H9 (cell line): ENCODE measurements at regions not wholly inside any gene's neighbourhood (a gene's known extent, or its start where the extent isn't known, plus 50 kb on each side); places are given as distances from the start of the nearest gene placed in this dataset.
"Not testable (repeated sequence)": the region's sequence is repeated elsewhere in the genome, so short reads cannot be mapped to it uniquely, and the experiment has no call there.

Source experiments
- DNase-seq: peaks from one replicate; pipeline ENCODE4 v3.0.0-alpha.2; 2017
- H2AFZ ChIP-seq: one replicate; pipeline ENCODE4 v1.6.1; 2013; ENCODE audit warnings: mild to moderate bottlenecking, low read length, control low read depth, moderate library complexity
- H2AK5ac ChIP-seq: 2 replicates; pipeline ENCODE4 v1.6.1; 2013; ENCODE audit warnings: low read length, control low read depth, mixed read lengths; ENCODE audit not compliant: insufficient read length
- H2BK120ac ChIP-seq: one replicate; pipeline ENCODE4 v1.6.1; 2013; ENCODE audit warnings: low read depth, mild to moderate bottlenecking, low read length, control low read depth, inconsistent platforms; ENCODE audit not compliant: poor library complexity, severe bottlenecking
- H2BK12ac ChIP-seq: 2 replicates; pipeline ENCODE4 v1.6.1; 2013; ENCODE audit warnings: low read length, control low read depth, mixed read lengths, low read depth; ENCODE audit not compliant: insufficient read length
- H2BK15ac ChIP-seq: 2 replicates; pipeline ENCODE4 v1.6.1; 2013; ENCODE audit warnings: low read depth, low read length, control low read depth
- H2BK20ac ChIP-seq: one replicate; pipeline ENCODE4 v1.6.1; 2013; ENCODE audit warnings: low read depth, mild to moderate bottlenecking, low read length, control low read depth, inconsistent platforms; ENCODE audit not compliant: poor library complexity, severe bottlenecking
- H2BK5ac ChIP-seq: 2 replicates; pipeline ENCODE4 v1.6.1; 2013; ENCODE audit warnings: low read length, control low read depth, mixed read lengths; ENCODE audit not compliant: insufficient read length
- H3K14ac ChIP-seq: 2 replicates; pipeline ENCODE4 v1.6.1; 2013; ENCODE audit warnings: low read length, control low read depth; ENCODE audit not compliant: insufficient read depth
- H3K18ac ChIP-seq: 2 replicates; pipeline ENCODE4 v1.6.1; 2013; ENCODE audit warnings: low read depth, mild to moderate bottlenecking, mixed read lengths, low read length, control low read depth; ENCODE audit not compliant: insufficient read length
- H3K23ac ChIP-seq: 2 replicates; pipeline ENCODE4 v1.6.1; 2013; ENCODE audit warnings: low read length, control low read depth, mixed read lengths, low read depth; ENCODE audit not compliant: insufficient read length
- H3K23me2 ChIP-seq: 2 replicates; pipeline ENCODE4 v1.6.1; 2013; ENCODE audit warnings: low read depth, mild to moderate bottlenecking, mixed read lengths, low read length, control low read depth; ENCODE audit not compliant: insufficient read length, poor library complexity, severe bottlenecking
- H3K27ac ChIP-seq: 2 replicates; pipeline ENCODE4 v1.5.1; 2013; ENCODE audit warnings: low read length, control low read depth, mixed read lengths, low read depth; ENCODE audit not compliant: insufficient read length
- H3K27me3 ChIP-seq: 2 replicates; pipeline ENCODE4 v1.6.1; 2013; ENCODE audit warnings: low read length, control low read depth, inconsistent platforms; ENCODE audit not compliant: insufficient read depth
- H3K4ac ChIP-seq: 2 replicates; pipeline ENCODE4 v1.6.1; 2013; ENCODE audit warnings: low read depth, mild to moderate bottlenecking, control low read depth, inconsistent platforms, low read length, moderate library complexity
- H3K4me1 ChIP-seq: 2 replicates; pipeline ENCODE4 v1.6.1; 2013; ENCODE audit warnings: low read length, control low read depth, inconsistent platforms; ENCODE audit not compliant: insufficient read depth
- H3K4me2 ChIP-seq: 2 replicates; pipeline ENCODE4 v1.6.1; 2013; ENCODE audit warnings: low read length, control low read depth, mixed read lengths; ENCODE audit not compliant: insufficient read length, insufficient read depth
- H3K56ac ChIP-seq: 2 replicates; pipeline ENCODE4 v1.6.1; 2013; ENCODE audit warnings: low read depth, mild to moderate bottlenecking, mixed read lengths, low read length, control low read depth; ENCODE audit not compliant: insufficient read length
- H3K79me1 ChIP-seq: 2 replicates; pipeline ENCODE4 v1.6.1; 2013; ENCODE audit warnings: low read depth, mild to moderate bottlenecking, moderate library complexity, low read length, control low read depth, inconsistent platforms; ENCODE audit not compliant: insufficient read depth, poor library complexity, severe bottlenecking
- H3K79me2 ChIP-seq: 2 replicates; pipeline ENCODE4 v1.6.1; 2013; ENCODE audit warnings: low read length, control low read depth, inconsistent platforms; ENCODE audit not compliant: insufficient read depth
- H3K9ac ChIP-seq: 2 replicates; pipeline ENCODE4 v1.6.1; 2013; ENCODE audit warnings: low read length, control low read depth, mixed read lengths; ENCODE audit not compliant: insufficient read length; ENCODE audit errors: extremely low read depth
- H3K9me3 ChIP-seq: one replicate; pipeline ENCODE4 v1.6.1; 2013; ENCODE audit warnings: low read depth, low read length, inconsistent platforms; ENCODE audit not compliant: control insufficient read depth
- H3T11ph ChIP-seq: one replicate; pipeline ENCODE4 v1.6.1; 2013; ENCODE audit warnings: mild to moderate bottlenecking, low read length, control low read depth, inconsistent platforms
- H4K20me1 ChIP-seq: one replicate; pipeline ENCODE4 v1.6.1; 2013; ENCODE audit not compliant: control insufficient read depth, insufficient read length, insufficient read depth
- H4K5ac ChIP-seq: 2 replicates; pipeline ENCODE4 v1.6.1; 2013; ENCODE audit warnings: low read depth, mild to moderate bottlenecking, mixed read lengths, low read length, control low read depth; ENCODE audit not compliant: insufficient read length
- H4K8ac ChIP-seq: replicated peaks from 2 replicates; pipeline ENCODE4 v1.6.1; 2013; ENCODE audit warnings: low read length, control low read depth, mixed read lengths, low read depth; ENCODE audit not compliant: insufficient read length
- H4K91ac ChIP-seq: 2 replicates; pipeline ENCODE4 v1.6.1; 2013; ENCODE audit warnings: low read depth, mild to moderate bottlenecking, moderate library complexity, mixed read lengths, low read length, control low read depth; ENCODE audit not compliant: insufficient read length
- H3K27ac Mint-ChIP-seq, 3 experiments: 2 replicates in 2 of 3; 3 replicates in 1 of 3; pipeline ENCODE4 v1.8.0; 2020 to 2021; ENCODE audit warnings: mixed read lengths in 3 of 3, mild to moderate bottlenecking in 1 of 3, moderate library complexity in 1 of 3
- H3K27me3 Mint-ChIP-seq: 2 replicates; pipeline ENCODE4 v1.8.0; 2021; ENCODE audit warnings: low read depth, mild to moderate bottlenecking, moderate library complexity, mixed read lengths
- H3K36me3 Mint-ChIP-seq, 3 experiments: 2 replicates in 2 of 3; 3 replicates in 1 of 3; pipeline ENCODE4 v1.8.0; 2020 to 2021; ENCODE audit warnings: low read depth in 3 of 3, mixed read lengths in 3 of 3; ENCODE audit not compliant: insufficient read depth in 1 of 3
- H3K4me1 Mint-ChIP-seq, 2 experiments: 2 replicates each; pipeline ENCODE4 v1.8.0; 2020; ENCODE audit warnings: mixed read lengths in 2 of 2
- H3K4me3 Mint-ChIP-seq, 2 experiments: 2 replicates in 1 of 2; 3 replicates in 1 of 2; pipeline ENCODE4 v1.8.0; 2020 to 2021; ENCODE audit warnings: mild to moderate bottlenecking in 2 of 2, mixed read lengths in 2 of 2, moderate library complexity in 1 of 2
- H3K9me3 Mint-ChIP-seq, 2 experiments: 2 replicates in 1 of 2; 3 replicates in 1 of 2; pipeline ENCODE4 v1.8.0; 2020; ENCODE audit warnings: mild to moderate bottlenecking in 2 of 2, mixed read lengths in 2 of 2, moderate library complexity in 1 of 2
- WGBS: extraction: QIAGEN DNeasy Blood & Tissue Kit; methylation state at CpG from one replicate; pipeline ENCODE4 v1.1.7; 2013; ENCODE audit warnings: missing lambda C conversion rate, low lambda C conversion rate, mixed read lengths; ENCODE audit not compliant: insufficient read length; ENCODE audit errors: extremely low coverage; 5-methylcytosine and 5-hydroxymethylcytosine counted together

GRCh38 chr1:829932-830331 lies 93.8 kb upstream of the SAMD11 start:
- not testable (repeated sequence) for H2BK120ac ChIP-seq, DNase-seq, H3K9me3 ChIP-seq, H3K27ac Mint-ChIP-seq, H3K4ac ChIP-seq, H2AFZ ChIP-seq, H3K18ac ChIP-seq, H3K36me3 Mint-ChIP-seq, H3K79me1 ChIP-seq, H3K23ac ChIP-seq, H3K4me1 ChIP-seq, H3K4me3 Mint-ChIP-seq, H3T11ph ChIP-seq, H2BK5ac ChIP-seq, H2BK20ac ChIP-seq, H3K56ac ChIP-seq, H4K8ac ChIP-seq, H3K4me2 ChIP-seq, H2AK5ac ChIP-seq, H4K91ac ChIP-seq, H3K79me2 ChIP-seq, H4K5ac ChIP-seq, H2BK15ac ChIP-seq, H3K9me3 Mint-ChIP-seq, H3K14ac ChIP-seq, H3K27me3 ChIP-seq, H3K9ac ChIP-seq, H2BK12ac ChIP-seq, H4K20me1 ChIP-seq, H3K4me1 Mint-ChIP-seq, H3K27me3 Mint-ChIP-seq, H3K23me2 ChIP-seq, H3K27ac ChIP-seq
- WGBS = no CpG with 5 or more reads among the region's 5 CpGs

- not testable (repeated sequence) for H2BK5ac ChIP-seq, H3K9ac ChIP-seq, H3K4me1 Mint-ChIP-seq, H3K4me3 Mint-ChIP-seq, H4K8ac ChIP-seq, H4K5ac ChIP-seq, H3K36me3 Mint-ChIP-seq, H3K27ac Mint-ChIP-seq, H2AFZ ChIP-seq, H3K79me1 ChIP-seq, H3K56ac ChIP-seq, H3K23ac ChIP-seq, H3K9me3 ChIP-seq, H2AK5ac ChIP-seq, H3K23me2 ChIP-seq, H3K18ac ChIP-seq, H3K27me3 ChIP-seq, H2BK20ac ChIP-seq, H3K4me2 ChIP-seq, H3K14ac ChIP-seq, H2BK15ac ChIP-seq, DNase-seq, H3K27ac ChIP-seq, H3K79me2 ChIP-seq, H3K4ac ChIP-seq, H4K91ac ChIP-seq, H3K4me1 ChIP-seq, H3T11ph ChIP-seq, H2BK12ac ChIP-seq, H2BK120ac ChIP-seq, H4K20me1 ChIP-seq, H3K27me3 Mint-ChIP-seq, H3K9me3 Mint-ChIP-seq
- no CpG with 5 or more reads among the region's 5 CpGs for WGBS
These were observed 93.0 kb upstream of the SAMD11 start for GRCh38 chr1:830750-831149.
